ENCODE measurements at regions not wholly inside any gene's neighbourhood (a gene's known extent, or its start where the extent isn't known, plus 50 kb on each side); places are given as distances from the start of the nearest gene placed in this dataset.

- intact Hi-C loops (cut with DNase I) = no loop called here
- H3K36me3 ChIP-seq (replicated peaks in 1 of 2; ENCODE audit: insufficient read depth in 1 of 2, low read depth in 2 of 2) = no peaks in the 10 kb centered on the region
- ATAC-seq (peak; percentile 84), DNase-seq (peak; percentile 64 to 83 (median 71))
- TF ChIP-seq, protein P1, sequence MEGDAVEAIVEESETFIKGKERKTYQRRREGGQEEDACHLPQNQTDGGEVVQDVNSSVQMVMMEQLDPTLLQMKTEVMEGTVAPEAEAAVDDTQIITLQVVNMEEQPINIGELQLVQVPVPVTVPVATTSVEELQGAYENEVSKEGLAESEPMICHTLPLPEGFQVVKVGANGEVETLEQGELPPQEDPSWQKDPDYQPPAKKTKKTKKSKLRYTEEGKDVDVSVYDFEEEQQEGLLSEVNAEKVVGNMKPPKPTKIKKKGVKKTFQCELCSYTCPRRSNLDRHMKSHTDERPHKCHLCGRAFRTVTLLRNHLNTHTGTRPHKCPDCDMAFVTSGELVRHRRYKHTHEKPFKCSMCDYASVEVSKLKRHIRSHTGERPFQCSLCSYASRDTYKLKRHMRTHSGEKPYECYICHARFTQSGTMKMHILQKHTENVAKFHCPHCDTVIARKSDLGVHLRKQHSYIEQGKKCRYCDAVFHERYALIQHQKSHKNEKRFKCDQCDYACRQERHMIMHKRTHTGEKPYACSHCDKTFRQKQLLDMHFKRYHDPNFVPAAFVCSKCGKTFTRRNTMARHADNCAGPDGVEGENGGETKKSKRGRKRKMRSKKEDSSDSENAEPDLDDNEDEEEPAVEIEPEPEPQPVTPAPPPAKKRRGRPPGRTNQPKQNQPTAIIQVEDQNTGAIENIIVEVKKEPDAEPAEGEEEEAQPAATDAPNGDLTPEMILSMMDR (IDR thresholded peaks at IDR 0.05) = no peak
- TF ChIP-seq POLR2A (IDR thresholded peaks at IDR 0.05) = no peak
- no peaks in the 10 kb centered on the region for H3K9me3 ChIP-seq
- WGBS, 2 donors = 16 to 18% methylated on average over 10 of the region's 10 CpGs
- no peaks in the 10 kb centered on the region for H3K4me1 ChIP-seq
- H3K4me3 ChIP-seq = no peak overlapping the region
- no peak overlapping the region for H3K27ac ChIP-seq
- peaks cover 0 to 2% of the 10 kb centered on the region in 2 donors for H3K27me3 ChIP-seq
Observed at GRCh38 chr13:71149498-71150363, 717.3 kb downstream of the DACH1 start.

- Histone ChIP-seq H3K27ac (no peak overlapping the region), H3K4me3 (no peak overlapping the region), H3K36me3 (replicated peaks in 1 of 2; ENCODE audit: insufficient read depth in 1 of 2, low read depth in 2 of 2) (no peaks in the 10 kb centered on the region), H3K27me3 (peaks cover 0 to 2% of the 10 kb centered on the region in 2 donors), H3K9me3 (no peaks in the 10 kb centered on the region), H3K4me1 (no peaks in the 10 kb centered on the region)
- intact Hi-C loops (cut with DNase I) = no loop called here
- TF ChIP-seq, protein P1 (IDR thresholded peaks at IDR 0.05) = no peak
- TF ChIP-seq POLR2A (IDR thresholded peaks at IDR 0.05) = no peak
- 9 to 25% methylated on average over 3 of the region's 3 CpGs for WGBS, 2 donors
- ATAC-seq (no peak), DNase-seq (no peak)
Observed at GRCh38 chr13:71149046-71149445, 718.0 kb downstream of the DACH1 start.

GRCh38 chr13:71148396-71148795 is 718.6 kb downstream of the DACH1 start:
- H3K27ac ChIP-seq = no peak overlapping the region
- WGBS, 2 donors = 17 to 23% methylated on average over 1 of the region's 1 CpG
- TF ChIP-seq, protein P1 (IDR thresholded peaks at IDR 0.05) = no peak
- no peak for TF ChIP-seq POLR2A (IDR thresholded peaks at IDR 0.05)
- no peak overlapping the region for H3K4me3 ChIP-seq
- H3K36me3 ChIP-seq (replicated peaks in 1 of 2; ENCODE audit: insufficient read depth in 1 of 2, low read depth in 2 of 2) = no peaks in the 10 kb centered on the region
- DNase-seq = no peak
- no peaks in the 10 kb centered on the region for H3K4me1 ChIP-seq
- intact Hi-C loops (cut with DNase I) = no loop called here
- ATAC-seq = no peak
- H3K27me3 ChIP-seq = peaks cover 0 to 2% of the 10 kb centered on the region in 2 donors
- no peaks in the 10 kb centered on the region for H3K9me3 ChIP-seq

GRCh38 chr13:71144883-71145282 is 722.1 kb downstream of the DACH1 start:
- no peaks in the 10 kb centered on the region for H3K4me1 ChIP-seq
- peaks cover 0 to 2% of the 10 kb centered on the region in 2 donors for H3K27me3 ChIP-seq
- ATAC-seq (no peak), DNase-seq (no peak)
- H3K9me3 ChIP-seq = no peaks in the 10 kb centered on the region
- no peak overlapping the region for H3K4me3 ChIP-seq
- TF ChIP-seq, protein P1 (IDR thresholded peaks at IDR 0.05) = no peak
- TF ChIP-seq POLR2A (IDR thresholded peaks at IDR 0.05) = no peak
- intact Hi-C loops (cut with DNase I) = no loop called here
- no peaks in the 10 kb centered on the region for H3K36me3 ChIP-seq (replicated peaks in 1 of 2; ENCODE audit: insufficient read depth in 1 of 2, low read depth in 2 of 2)
- WGBS, 2 donors = 75 to 90% methylated on average over 2 of the region's 2 CpGs
- H3K27ac ChIP-seq = no peak overlapping the region

GRCh38 chr13:71137101-71137500 is 729.9 kb downstream of the DACH1 start:
- DNase-seq (no peak), ATAC-seq (no peak)
- Histone ChIP-seq H3K4me1 (no peaks in the 10 kb centered on the region), H3K27me3 (no peaks in the 10 kb centered on the region), H3K9me3 (no peaks in the 10 kb centered on the region), H3K36me3 (replicated peaks in 1 of 2; ENCODE audit: insufficient read depth in 1 of 2, low read depth in 2 of 2) (no peaks in the 10 kb centered on the region), H3K4me3 (no peak overlapping the region), H3K27ac (no peak overlapping the region)
- WGBS, 2 donors = 37 to 39% methylated on average over 2 of the region's 2 CpGs
- TF ChIP-seq, protein P1 (IDR thresholded peaks at IDR 0.05) = no peak
- no peak for TF ChIP-seq POLR2A (IDR thresholded peaks at IDR 0.05)
- intact Hi-C loops (cut with DNase I) = no loop called here
